NCI-H748 treated with DMSO at 0.1 percent for 48 hours (cell line): ENCODE measurements at regions not wholly inside any gene's neighbourhood (a gene's known extent, or its start where the extent isn't known, plus 50 kb on each side); places are given as distances from the start of the nearest gene placed in this dataset.

Source experiments
- DNase-seq: peaks from one replicate; lab custom pipeline; 2025; lab: John Stamatoyannopoulos, UW

DNA sequence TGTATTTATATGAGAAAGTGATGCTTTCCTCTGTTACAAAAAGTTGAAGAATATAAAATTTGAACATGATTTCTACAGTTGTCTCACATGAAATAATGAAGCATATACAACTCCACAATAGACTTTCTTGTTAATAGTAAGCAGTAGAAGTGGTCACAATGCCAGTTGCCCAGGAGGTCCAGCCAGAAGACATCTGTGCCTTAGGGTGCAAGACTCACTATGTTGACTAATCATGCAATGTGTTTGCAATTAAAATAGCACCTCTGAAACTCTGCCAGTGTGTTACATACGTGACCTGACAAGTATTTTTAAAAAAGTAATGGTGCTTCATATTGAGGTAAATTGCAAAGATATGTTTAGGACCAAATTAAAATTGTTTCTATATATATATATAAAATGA, 547.2 kb downstream of the ETV1 start:
- no peak for DNase-seq

DNA sequence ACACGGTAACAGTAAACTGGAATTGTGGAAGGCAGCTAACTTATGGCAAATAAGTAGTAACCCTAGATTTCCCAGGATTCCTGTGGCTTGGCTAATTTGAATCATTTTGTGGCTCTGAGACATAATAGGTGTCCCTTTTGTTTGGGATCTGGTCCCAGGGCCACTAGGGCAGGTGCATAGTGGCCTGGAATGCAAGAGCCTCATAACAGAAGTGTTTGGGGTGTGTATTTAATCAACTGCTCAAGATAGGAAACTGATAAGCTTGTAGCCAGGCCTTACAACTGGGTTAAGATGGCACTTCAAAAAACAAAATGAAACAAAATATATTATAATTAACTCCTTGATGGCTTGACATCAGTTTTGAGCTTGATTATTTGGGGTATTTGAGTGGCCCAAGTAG, 541.8 kb downstream of the ETV1 start:
- DNase-seq: no peak

GRCh38 chr7:13448243-13448642, 541.2 kb downstream of the ETV1 start:
- no peak for DNase-seq

DNA sequence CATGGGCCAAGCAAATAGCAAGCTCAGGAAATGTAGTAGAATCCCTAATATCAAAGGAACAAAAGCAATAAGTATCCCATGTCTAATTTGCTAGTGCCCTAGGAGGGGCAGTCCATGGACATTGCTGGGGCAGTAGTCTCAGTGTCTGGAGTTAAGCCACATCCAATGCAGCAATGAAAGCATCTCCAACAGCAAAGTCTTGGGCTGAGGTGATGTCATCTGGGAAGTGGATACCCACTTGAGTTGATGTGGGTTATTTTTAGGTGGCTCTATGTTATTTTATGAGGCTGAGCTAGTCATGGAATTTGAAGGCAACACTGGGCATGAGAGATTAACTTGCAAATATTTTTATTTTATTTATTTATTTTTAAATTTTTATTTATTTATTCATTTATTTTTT, 540.0 kb downstream of the ETV1 start:
- DNase-seq: no peak

- DNase-seq: no peak
These were observed 534.4 kb downstream of the ETV1 start for GRCh38 chr7:13454916-13455592.

DNA sequence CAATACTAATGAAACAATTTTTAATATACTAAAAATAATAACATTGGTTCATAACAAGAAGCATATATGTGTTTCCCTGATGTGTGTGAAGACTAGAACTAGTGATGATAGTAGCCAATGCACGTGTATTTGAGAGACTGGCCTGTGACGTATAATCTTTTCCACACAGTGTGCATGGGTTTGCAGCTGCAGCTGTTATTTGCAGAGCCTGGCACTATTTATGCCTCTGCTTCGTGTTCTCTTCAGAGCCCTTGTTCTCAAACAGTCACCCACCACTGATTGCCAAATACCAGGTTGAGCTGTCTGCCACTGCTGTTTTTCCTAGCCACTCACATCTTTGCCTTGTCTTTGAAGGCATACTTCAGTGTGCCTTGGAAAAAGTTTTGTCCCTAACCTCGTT, 531.7 kb downstream of the ETV1 start:
- no peak for DNase-seq

GRCh38 chr7:13466874-13467547, 522.5 kb downstream of the ETV1 start:
- DNase-seq: peak; percentile 93

- no peak for DNase-seq
These were observed 512.5 kb downstream of the ETV1 start for GRCh38 chr7:13476881-13477444.

- no peak for DNase-seq
These were observed 500.1 kb downstream of the ETV1 start for GRCh38 chr7:13489386-13489785.

DNA sequence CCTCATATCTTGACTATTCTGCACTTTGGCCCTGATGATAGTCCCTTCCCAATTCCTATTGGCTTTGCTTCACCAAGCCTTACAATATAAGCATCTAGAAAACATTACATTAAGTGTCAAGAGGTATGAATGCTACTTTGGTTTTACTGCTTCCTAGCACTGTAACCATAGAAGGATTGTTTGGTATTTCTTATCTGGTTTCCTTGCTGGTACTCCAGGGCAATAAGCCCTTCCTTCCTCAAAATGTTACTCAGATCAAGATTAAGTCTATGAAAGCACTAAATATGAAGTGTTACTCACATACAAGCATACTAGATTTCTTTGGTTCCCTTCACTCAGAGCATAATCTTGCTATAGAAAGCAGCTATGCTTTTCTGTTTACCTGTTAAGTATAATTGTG, 492.5 kb downstream of the ETV1 start:
- DNase-seq: no peak

DNA sequence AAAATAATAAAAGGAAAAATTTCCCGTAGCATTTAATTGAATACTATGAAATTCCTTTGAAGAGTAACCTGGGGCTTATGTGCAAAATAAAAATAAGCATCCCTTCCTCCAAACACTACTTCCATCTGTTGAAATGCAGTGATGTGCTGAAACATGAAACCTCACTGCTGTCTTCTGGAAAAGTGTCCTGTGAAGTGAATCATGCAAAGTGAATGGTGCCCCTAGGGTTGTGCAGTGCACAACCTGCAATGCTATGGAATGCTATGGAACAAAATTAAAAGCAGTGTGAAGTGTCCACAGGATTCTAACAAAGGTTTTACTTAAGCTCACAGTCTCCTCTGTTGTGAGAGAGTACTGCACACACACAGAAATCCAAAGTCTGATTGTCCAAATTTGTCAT, 480.9 kb downstream of the ETV1 start:
- no peak for DNase-seq

DNA sequence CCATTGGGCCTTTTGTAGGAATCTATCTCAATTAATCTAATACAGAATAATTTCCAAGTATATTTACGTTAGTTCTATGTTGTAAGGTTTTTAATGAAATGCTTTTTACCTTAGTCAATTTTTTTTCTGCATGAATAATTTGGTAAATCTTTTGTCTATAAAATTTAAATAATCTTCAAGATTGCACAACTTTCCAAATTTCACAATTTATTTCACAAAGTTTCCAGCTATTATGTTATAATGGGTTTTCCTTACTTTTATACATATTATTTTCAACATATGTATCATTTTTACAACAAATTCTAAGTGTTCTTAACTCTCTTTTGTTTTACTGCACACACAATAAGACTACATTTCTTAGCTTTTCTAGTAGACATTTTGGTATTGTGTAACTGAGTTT, 470.7 kb downstream of the ETV1 start:
- no peak for DNase-seq

DNA sequence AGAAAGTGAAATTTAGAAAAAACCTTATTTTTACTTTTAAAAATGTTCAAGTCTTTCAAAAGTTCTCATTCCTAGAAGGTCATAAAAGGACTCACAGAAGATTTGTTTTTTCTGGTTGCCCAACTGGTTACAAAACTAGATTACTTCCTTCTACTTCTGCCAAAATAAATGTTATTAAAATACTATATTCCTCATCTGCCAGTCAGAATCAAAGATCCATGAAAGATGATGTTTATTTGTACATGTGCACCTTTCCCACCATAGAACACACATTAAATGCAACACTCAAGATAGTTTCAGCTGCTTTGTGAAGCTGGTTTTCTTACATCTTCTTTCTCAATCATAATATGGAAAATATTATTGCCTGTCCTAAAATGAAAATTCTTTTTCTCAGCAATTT, 465.4 kb downstream of the ETV1 start:
- DNase-seq: no peak

- peak; percentile 20 for DNase-seq
These were observed 457.3 kb downstream of the ETV1 start for GRCh38 chr7:13532028-13532753.

DNA sequence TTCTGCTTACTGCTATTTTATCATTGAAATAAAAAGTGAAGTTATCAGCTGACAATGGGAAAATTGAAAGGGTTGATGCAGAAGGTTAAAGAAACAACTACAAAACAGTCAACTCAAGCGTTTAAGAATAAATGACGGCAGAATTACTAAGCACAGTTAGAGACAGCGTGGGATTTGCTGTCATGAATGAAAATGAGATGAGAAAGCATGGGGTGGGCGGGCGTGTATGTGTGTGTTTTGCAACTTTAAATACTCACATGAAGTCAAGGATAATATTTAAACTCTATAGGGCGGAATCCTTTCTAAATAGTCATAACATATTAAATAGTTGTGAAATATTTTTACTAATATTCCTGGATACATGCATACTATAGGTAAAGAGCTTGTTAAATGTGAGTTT, 450.8 kb downstream of the ETV1 start:
- no peak for DNase-seq

DNA sequence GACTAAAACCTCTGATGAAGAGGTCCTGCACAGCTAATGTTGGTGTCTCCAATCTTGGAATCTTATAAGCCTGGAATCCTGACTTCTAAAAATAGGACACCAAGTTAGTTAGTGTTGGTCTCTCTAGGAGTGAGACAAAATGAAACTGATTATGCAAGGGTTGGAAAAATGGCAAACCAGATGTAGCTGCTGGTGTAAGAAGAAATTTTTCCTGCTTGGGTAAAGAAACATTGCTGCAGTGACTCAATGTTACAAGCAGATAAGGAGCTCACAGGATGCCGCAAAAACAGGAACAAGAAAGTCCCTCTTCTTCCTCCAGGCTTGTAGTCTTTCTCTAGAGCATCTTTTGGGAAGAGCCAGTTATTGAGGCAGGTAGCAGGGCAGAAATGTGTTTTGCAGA, 449.0 kb downstream of the ETV1 start:
- no peak for DNase-seq

GRCh38 chr7:13541326-13541725, 448.1 kb downstream of the ETV1 start:
- no peak for DNase-seq

DNA sequence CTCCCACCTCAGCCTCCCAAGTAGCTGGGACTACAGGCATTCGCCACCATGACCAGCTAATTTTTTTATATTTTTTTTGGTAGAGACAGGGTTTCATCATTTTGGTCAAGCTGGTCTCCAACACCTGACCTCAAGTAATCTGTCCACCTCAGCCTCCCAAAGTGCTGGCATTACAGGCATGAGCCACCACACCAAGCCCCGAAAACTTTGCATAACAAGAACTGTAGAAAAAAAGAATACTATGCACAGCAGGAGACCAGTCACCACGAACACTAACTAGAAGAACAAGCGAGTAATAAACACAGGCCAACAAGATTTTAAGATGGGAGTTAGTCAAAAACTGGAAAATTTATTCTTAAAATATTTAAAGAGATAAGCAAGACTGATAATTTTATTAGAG, 447.0 kb downstream of the ETV1 start:
- no peak for DNase-seq

- DNase-seq: peak; percentile 90
These were observed 438.0 kb downstream of the ETV1 start for GRCh38 chr7:13551503-13551902.

GRCh38 chr7:13560441-13560840, 429.0 kb downstream of the ETV1 start:
- DNase-seq: no peak

DNA sequence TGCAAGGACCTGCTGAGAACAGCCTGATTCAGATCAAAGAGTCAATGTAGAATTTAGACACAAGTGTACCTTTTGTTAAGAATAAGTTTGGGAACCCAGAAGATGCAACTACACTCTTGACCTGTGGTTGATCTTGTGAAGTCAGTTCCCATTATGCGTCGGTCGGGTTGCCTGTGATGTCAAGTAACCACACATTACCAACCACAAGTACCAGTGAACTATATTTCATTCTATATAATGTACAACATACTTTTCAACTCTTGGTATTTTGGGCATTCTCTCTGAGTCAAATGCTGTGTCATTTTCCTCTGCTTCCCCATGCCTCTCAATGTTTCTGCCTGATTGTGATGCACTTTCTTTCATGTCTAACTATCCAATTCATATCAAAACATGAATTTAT, 426.2 kb downstream of the ETV1 start:
- DNase-seq: no peak

- DNase-seq: no peak
These were observed 425.8 kb downstream of the ETV1 start for GRCh38 chr7:13563680-13564079.

- no peak for DNase-seq
These were observed 411.8 kb downstream of the ETV1 start for GRCh38 chr7:13577566-13578145.
